ENCODE measurements at regions not wholly inside any gene's neighbourhood (a gene's known extent, or its start where the extent isn't known, plus 50 kb on each side); places are given as distances from the start of the nearest gene placed in this dataset.

DNA sequence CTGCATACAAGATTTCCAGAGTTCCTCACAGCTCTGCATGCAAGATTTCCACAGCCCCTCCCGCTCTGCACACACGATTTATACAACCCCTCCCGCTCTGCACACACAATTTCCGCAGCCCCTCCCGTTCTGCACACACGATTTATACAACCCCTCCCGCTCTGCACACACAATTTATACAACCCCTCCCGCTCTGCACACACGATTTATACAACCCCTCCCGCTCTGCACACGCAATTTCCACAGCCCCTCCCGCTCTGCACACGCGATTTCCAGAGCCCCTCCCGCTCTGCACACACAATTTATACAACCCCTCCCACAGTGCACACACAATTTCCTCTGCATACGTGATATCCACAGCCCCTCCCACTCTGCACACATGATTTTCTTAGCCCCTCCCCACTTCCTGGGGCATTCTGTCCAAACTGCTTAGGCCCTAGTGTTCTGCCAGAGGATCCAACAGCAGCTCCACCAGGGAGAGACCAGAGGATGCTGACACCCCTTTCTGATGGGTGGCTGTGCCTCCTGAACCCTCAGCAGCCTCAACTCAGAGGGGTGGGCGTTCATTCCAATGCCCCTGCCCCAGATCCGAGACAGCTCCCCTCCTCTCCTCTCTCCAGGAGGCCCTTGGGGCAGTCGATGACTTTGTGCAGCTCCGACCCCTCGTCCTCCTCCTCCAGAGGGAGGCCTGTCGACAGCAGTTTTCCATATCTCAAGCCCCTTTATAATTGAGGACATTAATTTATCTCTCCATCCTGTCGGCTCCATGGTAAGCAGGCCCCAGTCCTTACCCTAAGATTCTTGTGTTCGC, 671.7 kb downstream of the BRD1 start:
- DNase-seq, result no peak

- no peak for DNase-seq
Measured at GRCh38 chr22:49155039-49155769, 672.5 kb downstream of the BRD1 start.

DNA sequence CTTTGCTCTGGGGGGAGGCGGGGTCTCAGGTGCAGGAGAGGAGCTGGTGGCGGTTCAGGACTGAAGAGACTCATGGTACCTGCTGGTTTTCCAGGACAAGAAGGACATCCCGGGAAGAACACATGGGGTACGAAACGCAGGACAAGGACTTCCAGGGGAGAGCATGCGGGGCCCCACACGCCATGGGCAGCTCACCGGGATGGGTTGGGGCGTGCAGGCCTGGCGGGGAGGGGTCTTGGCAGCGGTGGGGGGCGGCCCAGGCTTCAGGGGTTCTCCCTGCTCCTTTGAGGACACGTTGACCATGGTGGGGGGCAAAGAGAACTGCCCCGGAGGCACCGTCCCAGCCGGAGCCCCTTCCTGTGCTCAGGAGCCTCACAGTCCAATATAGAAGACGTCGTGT, 673.2 kb downstream of the BRD1 start:
- no peak for DNase-seq

DNA sequence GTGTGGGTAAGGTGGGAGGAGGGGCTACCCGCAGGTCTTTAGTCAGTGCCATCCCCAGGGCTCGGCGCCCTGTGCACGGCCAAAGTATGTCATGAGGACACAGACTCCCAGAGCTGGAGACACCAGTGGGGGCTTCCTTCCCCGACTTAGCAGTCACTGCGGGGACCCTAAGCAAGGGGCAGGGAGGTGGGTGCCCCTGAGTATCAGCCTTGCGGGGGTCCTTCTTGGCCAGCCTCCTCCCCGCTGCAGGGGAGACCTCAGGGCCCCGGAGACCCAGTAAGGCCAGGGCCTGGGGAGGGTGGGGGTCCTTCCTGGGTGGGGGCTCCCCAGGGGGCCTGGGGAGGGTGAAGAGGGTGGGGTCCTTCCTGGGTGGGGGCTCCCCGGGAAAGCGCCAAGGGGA, 673.8 kb downstream of the BRD1 start:
- DNase-seq, result no peak

DNA sequence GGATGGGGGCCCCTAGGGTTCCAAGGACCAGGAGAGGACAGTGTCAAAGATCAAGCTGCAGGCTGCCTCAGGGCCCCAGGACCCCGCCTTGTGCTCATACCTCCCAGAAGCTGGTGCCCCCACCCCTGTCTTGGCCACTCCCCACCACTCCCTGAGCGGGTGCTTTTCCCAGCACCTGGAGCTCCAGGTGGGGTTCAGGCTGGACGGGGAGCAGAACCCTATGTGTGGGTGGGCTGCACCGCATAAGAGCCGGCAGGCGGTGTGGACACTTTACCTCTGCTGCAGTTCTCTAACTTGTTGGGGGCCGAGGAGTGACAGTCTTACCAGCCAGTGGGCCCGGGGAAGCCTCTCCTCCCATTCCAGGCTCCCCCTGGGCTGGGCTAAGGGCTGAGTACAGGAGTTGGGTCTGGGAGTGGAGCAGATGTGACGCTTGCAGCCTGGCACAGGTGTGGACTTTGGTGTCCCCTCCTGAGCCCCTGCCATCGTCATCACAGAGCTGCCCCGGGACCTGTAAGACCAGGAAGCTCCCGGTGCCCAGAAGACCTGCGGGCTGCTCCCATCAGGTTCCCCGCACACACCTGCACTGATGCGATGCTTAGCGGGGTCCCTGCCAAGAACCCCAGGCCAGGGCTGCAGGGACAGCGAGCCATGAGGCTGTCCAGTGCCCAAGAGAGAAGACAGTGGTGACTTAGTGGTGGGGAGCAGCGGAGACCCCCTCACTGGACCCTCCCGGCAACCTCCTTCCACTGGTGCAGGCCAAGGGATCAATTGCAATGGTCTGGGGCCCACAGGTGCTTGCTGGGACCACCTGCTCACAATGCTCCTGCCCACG, 674.5 kb downstream of the BRD1 start:
- no peak for DNase-seq

- DNase-seq, result no peak
Measured at GRCh38 chr22:49152127-49152938, 675.3 kb downstream of the BRD1 start.

DNA sequence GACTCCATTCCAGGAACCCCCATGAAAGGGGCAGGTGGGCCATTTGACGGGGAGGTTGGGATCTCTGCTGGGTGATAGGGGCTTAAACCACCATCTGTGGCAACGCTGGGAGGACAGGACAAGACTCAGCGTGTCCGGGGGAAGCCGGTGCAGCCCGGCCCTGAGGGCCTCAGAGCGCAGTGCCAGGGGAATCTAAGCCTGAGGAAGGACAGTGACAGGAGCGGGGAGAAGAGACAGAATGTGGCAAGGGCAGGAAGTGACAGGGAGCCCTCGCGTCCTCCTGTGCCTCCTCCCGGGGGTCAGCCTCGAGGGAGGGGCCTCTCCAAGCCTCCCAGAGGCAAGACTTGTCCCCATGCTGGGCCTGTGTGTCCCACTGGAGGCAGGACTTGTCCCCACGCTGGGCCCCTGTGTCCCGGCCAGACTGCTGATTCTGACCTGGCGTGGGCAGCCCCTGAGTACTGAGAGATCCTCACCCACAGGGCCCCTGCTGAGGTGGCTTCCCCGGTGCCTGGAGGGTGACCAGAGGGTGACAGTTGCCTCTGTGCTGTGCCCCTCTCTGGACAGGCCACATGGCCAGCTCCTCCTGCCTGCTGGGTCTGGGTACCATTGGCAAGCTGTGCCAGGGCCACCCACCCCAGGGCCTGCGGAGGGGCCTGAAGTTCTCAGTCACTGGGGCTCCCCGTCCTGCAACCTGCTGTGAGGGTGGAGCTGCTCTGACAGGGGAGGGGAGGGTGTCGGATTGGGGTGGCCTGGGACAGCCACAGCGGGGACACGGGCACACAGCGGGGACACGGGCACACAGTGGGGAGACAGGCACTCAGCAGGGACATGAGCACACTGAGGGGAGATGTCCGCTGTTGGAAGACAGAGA, 676.2 kb downstream of the BRD1 start:
- no peak for DNase-seq

DNA sequence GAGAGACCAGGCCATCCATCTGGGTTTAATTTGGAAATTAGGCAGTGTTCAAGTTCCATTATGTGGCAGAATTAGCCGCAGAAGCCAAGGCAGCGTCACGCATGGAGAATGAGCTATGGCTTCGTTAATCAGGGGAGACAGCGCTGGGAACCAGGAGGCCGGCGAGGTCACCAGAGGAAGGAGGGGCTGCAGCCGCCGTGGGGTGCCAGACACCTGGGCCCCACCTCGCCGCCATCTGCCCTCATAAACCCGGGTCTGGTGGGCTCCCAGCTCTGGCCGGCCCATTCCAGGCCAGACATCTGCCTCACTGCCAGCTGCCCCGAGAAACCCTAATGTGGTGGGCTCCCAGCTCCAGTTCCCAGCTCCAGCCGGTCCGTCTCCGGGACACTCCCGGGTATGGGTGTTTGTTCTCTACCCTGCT, 676.9 kb downstream of the BRD1 start:
- no peak for DNase-seq

- DNase-seq, result no peak
Measured at GRCh38 chr22:49149721-49150608, 677.7 kb downstream of the BRD1 start.

DNA sequence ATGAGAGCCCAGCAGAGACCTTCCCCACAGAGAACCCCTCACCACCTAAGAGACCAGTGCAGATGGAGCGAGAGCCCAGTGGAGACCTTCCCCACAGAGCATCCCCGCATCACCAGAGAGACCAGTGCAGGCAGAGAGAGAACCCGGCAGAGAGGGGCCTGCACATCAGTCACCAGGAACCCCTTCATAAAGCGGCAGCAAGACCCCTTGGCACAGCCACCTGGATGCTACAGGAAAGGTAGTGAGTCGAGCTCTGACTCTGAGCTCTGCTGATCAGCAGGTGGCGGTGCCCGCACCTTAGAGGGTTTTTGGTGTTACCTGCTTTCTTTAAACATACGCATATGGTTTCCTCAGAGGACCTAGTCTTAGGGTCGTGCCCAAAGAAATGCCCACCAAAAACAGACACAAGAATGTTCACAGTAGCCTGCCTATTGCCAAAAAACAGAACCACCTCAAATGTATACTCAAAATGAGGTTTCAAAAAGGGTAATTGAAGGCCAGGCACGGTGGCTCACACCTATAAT, 678.7 kb downstream of the BRD1 start:
- DNase-seq, result no peak

DNA sequence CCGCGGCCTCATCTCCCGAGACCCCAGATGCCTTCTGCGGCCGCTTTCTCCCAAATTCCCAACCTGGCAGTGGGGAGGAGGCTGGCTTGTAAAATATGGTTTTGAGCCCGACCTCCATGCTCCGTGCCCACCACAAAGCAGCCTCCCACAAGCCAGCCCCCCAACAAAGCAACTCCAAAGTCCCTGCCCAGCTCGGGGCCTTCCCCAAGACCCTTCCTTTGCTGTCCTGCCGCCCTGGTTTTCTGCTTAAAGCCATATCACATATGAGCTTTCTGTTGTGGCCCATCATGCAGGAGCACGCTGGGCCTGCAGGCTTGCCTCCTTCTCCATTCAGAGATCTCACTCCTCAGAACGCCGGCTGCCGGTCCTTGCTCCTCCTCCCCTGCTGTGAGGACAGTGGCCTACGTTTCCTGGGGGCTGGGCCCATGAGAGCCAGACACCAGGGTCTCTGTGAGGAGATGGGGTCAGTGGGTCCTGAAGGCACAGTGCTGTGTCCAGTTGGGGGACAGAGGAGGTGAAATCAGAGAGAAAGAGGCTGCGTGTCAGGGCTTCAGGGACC, 680.0 kb downstream of the BRD1 start:
- no peak for DNase-seq

DNA sequence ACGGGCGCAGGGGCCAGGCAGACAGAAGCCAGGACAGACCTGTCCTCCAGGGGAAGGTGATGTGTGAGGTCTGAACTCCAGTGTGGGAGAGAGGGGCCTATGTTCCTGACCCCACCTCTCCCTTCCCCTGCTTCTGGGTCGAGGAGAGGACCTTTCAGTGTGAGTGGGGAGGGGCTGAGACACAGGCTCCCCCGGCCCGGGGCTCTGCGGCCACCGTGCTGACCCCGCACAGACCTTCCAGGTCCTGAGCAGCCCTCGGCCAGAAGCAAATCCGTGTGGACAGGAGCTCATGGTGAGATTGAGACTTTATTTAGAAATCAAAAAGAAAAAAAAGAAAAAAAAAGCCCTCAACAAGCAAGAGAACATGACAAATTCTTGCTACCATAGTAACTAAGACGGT, 680.5 kb downstream of the BRD1 start:
- DNase-seq, result no peak

DNA sequence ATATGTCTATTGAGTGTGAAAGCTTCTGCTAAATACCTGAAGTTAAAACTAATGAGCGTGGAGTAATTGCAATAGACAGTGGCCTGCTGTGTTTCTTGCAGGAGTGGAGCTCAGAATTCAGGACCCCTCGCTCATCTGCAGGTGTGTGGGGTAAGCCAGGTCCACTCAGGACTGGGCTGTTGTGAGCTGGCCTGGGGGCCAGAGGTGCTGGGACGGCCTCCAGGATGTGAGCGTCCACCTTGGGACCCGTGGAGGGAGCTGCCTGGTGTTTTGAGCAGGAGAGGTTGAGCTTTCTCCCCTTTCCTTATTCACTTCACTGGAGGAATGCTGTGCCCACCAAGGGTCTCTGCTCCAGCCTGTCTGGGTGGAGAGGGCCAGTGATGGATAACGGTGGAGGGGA, 681.2 kb downstream of the BRD1 start:
- no peak for DNase-seq

- no peak for DNase-seq
Measured at GRCh38 chr22:49143812-49144211, 683.9 kb downstream of the BRD1 start.

- no peak for DNase-seq
Measured at GRCh38 chr22:49142891-49143290, 684.8 kb downstream of the BRD1 start.

DNA sequence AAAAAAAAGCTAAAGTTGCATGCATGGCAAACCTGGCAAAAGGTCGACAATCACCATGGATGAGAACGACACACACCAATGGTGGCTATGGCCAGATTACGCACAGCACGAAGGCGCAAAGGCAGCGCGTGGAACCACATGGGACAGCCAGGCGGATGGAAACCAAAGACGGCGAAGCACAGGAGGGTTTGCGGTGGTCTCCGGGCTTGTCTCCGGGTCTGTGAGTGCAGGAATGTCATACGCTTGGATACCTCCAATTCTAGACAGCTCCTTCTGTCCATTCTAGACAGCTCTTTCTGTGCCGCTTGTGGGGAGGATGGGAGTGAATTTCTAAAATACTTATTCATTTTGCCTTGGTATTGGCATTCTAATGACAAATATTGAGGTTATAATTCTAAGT, 685.4 kb downstream of the BRD1 start:
- no peak for DNase-seq

GRCh38 chr22:49141761-49142160, 685.9 kb downstream of the BRD1 start:
- DNase-seq, result no peak

DNA sequence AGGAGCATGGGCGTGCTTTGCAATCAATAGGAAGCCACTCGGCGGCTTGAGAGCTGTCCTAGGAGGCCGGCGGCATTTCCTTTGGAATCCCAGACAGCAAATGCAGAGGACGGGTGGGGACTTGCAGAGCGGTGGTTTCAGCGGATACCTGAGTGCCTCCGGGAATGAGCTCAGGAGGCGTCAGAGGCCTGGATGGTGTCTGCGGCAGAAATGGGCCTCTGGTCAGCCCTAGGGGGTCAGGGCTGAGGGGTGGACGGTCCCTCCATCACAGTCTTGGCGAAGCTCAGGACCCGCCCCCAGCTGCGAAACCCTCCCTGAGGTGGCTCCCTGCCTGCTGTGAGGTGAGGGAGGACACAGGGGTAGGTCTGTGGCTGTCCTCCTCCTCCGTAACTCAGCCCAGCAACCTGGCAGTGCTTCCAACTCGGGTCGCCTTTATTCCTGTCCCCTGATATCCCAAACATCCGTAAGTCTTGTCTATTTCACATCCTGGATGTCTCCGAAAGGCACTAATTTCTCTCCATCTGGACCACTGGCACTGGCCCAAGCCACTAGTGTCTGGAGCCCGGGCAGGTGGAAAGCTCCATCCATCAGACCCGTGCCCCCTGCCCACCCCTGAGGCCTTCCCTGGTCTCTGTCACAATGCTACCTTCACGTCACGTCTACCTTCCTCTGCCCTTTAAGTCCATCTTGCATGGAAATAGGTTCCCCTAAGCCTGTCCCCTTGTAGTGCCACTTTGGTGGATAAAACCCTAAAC, 686.6 kb downstream of the BRD1 start:
- no peak for DNase-seq

DNA sequence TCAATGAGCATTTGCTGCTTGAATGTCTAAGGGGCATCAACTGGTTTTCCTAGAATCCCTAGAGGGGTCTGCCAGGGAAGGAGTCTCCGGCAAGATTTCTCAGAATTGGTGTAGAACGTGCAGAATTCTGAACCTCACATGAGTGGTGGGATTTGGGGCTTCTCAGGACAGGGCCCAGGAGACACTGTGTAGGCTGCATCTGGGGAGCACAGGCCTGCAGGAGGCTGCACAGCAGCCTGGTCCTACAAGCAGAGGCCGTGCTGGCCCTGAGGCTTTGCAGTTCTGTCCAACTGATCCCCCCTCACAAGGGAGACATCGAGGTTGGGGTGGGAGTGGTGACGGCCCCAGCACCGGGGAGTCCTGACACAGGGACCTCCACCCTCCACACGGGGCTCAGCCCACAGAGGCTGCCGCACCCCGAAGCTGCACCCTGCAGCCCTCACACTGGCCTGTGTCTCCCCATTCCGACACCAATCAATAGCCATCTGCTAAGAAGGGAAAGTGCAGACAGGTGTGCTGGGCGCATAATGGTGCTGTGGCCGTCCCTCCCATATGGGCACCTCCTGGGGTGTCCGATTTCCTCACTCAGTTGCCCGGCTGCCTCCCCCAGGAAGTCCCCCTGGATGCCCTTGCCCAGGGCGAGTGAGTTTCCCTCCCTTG, 688.1 kb downstream of the BRD1 start:
- DNase-seq, result no peak
